SK-N-SH treated with all-trans-retinoic acid at 6 μM for 48 hours (cell line): ENCODE measurements at regions not wholly inside any gene's neighbourhood (a gene's known extent, or its start where the extent isn't known, plus 50 kb on each side); places are given as distances from the start of the nearest gene placed in this dataset.

Experiments
- ATAC-seq: fragments of 200-7000 bp; cut with Tn5 transposase; 3 replicates; pipeline ENCODE4 v1.9.1; 2020; ENCODE audit warnings: mild to moderate bottlenecking, moderate library complexity
- ARNTL ChIP-seq: fragments of 450-650 bp; formaldehyde crosslinking; IDR thresholded peaks from 2 replicates; pipeline ENCODE4 v1.5.0; 2020; ENCODE audit warnings: low read depth, mild to moderate bottlenecking, moderate library complexity, borderline replicate concordance
- BACH2 ChIP-seq: fragments of 250-450 bp; sonication (Bioruptor Pico); IDR thresholded peaks from 2 replicates; pipeline ENCODE4 v1.9.0; 2021; ENCODE audit warnings: mild to moderate bottlenecking, borderline replicate concordance
- CREB5 ChIP-seq: fragments of 250-450 bp; sonication (Bioruptor Pico); IDR thresholded peaks from 2 replicates; pipeline ENCODE4 v1.5.1; 2020; ENCODE audit warnings: low read depth, mild to moderate bottlenecking, moderate library complexity
- CSDC2 ChIP-seq: fragments of 250-450 bp; sonication (Bioruptor Pico); IDR thresholded peaks from 2 replicates; pipeline ENCODE4 v1.5.0; 2020; ENCODE audit warnings: mild to moderate bottlenecking, moderate library complexity
- CSRNP3 ChIP-seq: fragments of 250-450 bp; sonication (Bioruptor Pico); IDR thresholded peaks from 2 replicates; pipeline ENCODE4 v1.5.1; 2021; ENCODE audit warnings: mild to moderate bottlenecking, moderate library complexity
- GLIS3 ChIP-seq: fragments of 250-450 bp; sonication (Bioruptor Pico); IDR thresholded peaks from 2 replicates; pipeline ENCODE4 v1.5.0; 2020; ENCODE audit warnings: mild to moderate bottlenecking, moderate library complexity
- PATZ1 ChIP-seq: fragments of 250-450 bp; sonication (Bioruptor Pico); IDR thresholded peaks from 2 replicates; pipeline ENCODE4 v1.8.0; 2020; ENCODE audit warnings: mild to moderate bottlenecking, moderate library complexity, borderline replicate concordance
- RARB ChIP-seq: fragments of 250-450 bp; sonication (Bioruptor Pico); IDR thresholded peaks from 2 replicates; pipeline ENCODE4 v1.8.0; 2021; ENCODE audit warnings: mild to moderate bottlenecking, moderate library complexity
- SNAI2 ChIP-seq: fragments of 250-450 bp; sonication (Bioruptor Pico); IDR thresholded peaks from 2 replicates; pipeline ENCODE4 v1.5.0; 2020; ENCODE audit warnings: mild to moderate bottlenecking, moderate library complexity
- TOX ChIP-seq: fragments of 250-450 bp; sonication (Bioruptor Pico); IDR thresholded peaks from 2 replicates; pipeline ENCODE4 v1.8.0; 2021; ENCODE audit warnings: mild to moderate bottlenecking, moderate library complexity, borderline replicate concordance
- ZC3H10 ChIP-seq: fragments of 250-450 bp; sonication (Bioruptor Pico); IDR thresholded peaks from 2 replicates; pipeline ENCODE4 v1.5.1; 2021; ENCODE audit warnings: mild to moderate bottlenecking, moderate library complexity
- ZFP3 ChIP-seq: fragments of 250-450 bp; sonication (Bioruptor Pico); IDR thresholded peaks from 2 replicates; pipeline ENCODE4 v1.5.0; 2020; ENCODE audit warnings: mild to moderate bottlenecking, moderate library complexity
- ZFP30 ChIP-seq: fragments of 450-650 bp; formaldehyde crosslinking; IDR thresholded peaks from 2 replicates; pipeline ENCODE4 v1.5.0; 2022; ENCODE audit warnings: mild to moderate bottlenecking, moderate library complexity
- ZNF565 ChIP-seq: fragments of 450-650 bp; formaldehyde crosslinking; conservative IDR thresholded peaks from 2 replicates; pipeline ENCODE4 v1.5.0; 2020; ENCODE audit warnings: low read depth, mild to moderate bottlenecking, moderate library complexity
- ZNF70 ChIP-seq: fragments of 450-650 bp; formaldehyde crosslinking; IDR thresholded peaks from 2 replicates; pipeline ENCODE4 v1.5.0; 2020; ENCODE audit warnings: mild to moderate bottlenecking, moderate library complexity
- ZNF8 ChIP-seq: fragments of 450-650 bp; formaldehyde crosslinking; IDR thresholded peaks from 2 replicates; pipeline ENCODE4 v1.5.0; 2020; ENCODE audit warnings: mild to moderate bottlenecking, moderate library complexity
- TF ChIP-seq, protein P1 (sequence below): fragments of 250-450 bp; sonication (Bioruptor Pico); IDR thresholded peaks from 2 replicates; pipeline ENCODE4 v1.5.0; 2020; ENCODE audit warnings: mild to moderate bottlenecking, moderate library complexity

DNA sequence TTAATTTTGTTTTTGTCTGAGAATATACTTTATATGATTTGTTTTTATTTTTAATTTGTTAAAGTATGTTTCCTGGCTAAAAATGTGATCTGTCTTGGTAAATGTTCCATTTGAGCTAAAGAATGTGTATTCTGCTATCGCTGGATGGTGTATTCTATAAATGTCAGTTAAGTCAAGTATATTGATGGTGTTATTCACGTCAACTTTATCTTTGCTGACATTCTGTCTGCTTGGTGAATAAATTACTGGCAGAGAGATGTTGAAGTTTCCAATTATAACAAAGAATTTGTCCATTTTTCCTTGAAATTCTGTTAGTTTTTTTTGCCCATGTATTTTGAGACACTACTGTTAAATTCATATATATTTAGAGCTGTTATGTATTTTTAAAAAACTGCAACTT lies 1131.8 kb upstream of the GJE1 start (continued):
- TF ChIP-seq PATZ1 (CRISPR knock-in tag) (no peak), RARB (CRISPR knock-in tag) (no peak)
- TF ChIP-seq, protein P1, sequence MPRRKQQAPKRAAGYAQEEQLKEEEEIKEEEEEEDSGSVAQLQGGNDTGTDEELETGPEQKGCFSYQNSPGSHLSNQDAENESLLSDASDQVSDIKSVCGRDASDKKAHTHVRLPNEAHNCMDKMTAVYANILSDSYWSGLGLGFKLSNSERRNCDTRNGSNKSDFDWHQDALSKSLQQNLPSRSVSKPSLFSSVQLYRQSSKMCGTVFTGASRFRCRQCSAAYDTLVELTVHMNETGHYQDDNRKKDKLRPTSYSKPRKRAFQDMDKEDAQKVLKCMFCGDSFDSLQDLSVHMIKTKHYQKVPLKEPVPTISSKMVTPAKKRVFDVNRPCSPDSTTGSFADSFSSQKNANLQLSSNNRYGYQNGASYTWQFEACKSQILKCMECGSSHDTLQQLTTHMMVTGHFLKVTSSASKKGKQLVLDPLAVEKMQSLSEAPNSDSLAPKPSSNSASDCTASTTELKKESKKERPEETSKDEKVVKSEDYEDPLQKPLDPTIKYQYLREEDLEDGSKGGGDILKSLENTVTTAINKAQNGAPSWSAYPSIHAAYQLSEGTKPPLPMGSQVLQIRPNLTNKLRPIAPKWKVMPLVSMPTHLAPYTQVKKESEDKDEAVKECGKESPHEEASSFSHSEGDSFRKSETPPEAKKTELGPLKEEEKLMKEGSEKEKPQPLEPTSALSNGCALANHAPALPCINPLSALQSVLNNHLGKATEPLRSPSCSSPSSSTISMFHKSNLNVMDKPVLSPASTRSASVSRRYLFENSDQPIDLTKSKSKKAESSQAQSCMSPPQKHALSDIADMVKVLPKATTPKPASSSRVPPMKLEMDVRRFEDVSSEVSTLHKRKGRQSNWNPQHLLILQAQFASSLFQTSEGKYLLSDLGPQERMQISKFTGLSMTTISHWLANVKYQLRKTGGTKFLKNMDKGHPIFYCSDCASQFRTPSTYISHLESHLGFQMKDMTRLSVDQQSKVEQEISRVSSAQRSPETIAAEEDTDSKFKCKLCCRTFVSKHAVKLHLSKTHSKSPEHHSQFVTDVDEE: no peak

DNA sequence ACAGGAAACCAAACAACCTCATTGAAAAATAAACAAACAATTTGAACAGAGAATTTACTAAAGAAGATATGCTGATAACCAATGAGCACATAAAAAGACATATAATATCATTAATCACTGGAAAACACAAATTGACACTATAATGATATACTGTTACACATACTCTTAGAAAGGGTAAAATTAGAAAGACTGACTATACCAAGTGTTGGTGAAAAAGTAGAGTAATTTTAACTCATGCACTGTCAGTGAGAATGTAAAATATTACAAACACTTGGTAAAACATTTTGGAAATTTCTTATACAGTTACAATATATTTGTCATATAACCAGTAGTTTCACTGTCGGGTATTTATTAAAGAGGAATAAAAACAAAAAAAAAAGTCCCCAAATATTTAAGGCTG lies 1139.2 kb upstream of the GJE1 start:
- ATAC-seq: no peak
- TF ChIP-seq ZNF8 (CRISPR knock-in tag) (no peak), ZNF565 (CRISPR knock-in tag) (no peak), PATZ1 (CRISPR knock-in tag) (no peak), GLIS3 (CRISPR knock-in tag) (no peak)

- no peak for TF ChIP-seq BACH2
- no peak for TF ChIP-seq SNAI2
- TF ChIP-seq ZNF70 (CRISPR knock-in tag): no peak
- TF ChIP-seq CSRNP3 (CRISPR knock-in tag): no peak
- no peak for ATAC-seq
Observed at GRCh38 chr6:140992678-140993077, 1140.0 kb upstream of the GJE1 start.

GRCh38 chr6:140988780-140989179 lies 1143.9 kb upstream of the GJE1 start:
- no peak for ATAC-seq
- no peak for TF ChIP-seq ARNTL
- TF ChIP-seq ZNF70 (CRISPR knock-in tag): no peak
- no peak for TF ChIP-seq ZC3H10 (CRISPR knock-in tag)
- no peak for TF ChIP-seq ZFP30 (CRISPR knock-in tag)
- no peak for TF ChIP-seq GLIS3 (CRISPR knock-in tag)
- TF ChIP-seq ZFP3 (CRISPR knock-in tag): no peak
- no peak for TF ChIP-seq RARB (CRISPR knock-in tag)
- TF ChIP-seq CSDC2 (CRISPR knock-in tag): no peak
- no peak for TF ChIP-seq CSRNP3 (CRISPR knock-in tag)
- TF ChIP-seq ZNF565 (CRISPR knock-in tag): no peak
- TF ChIP-seq TOX (CRISPR knock-in tag): no peak
- no peak for TF ChIP-seq CREB5 (CRISPR knock-in tag)
